GM20431 (cell line): ENCODE measurements at regions not wholly inside any gene's neighbourhood (a gene's known extent, or its start where the extent isn't known, plus 50 kb on each side); places are given as distances from the start of the nearest gene placed in this dataset.

Experiments used
- in situ Hi-C: fragments of 300-500 bp; cut with MseI, MboI; formaldehyde crosslinking; loops from one replicate; pipeline ENCODE4 v1.15.0; 2020; ENCODE audit warnings: low sequenced_read_pairs; ENCODE audit not compliant: unreplicated experiment

GRCh38 chr1:98388441-98388840, 273.1 kb upstream of the SNX7 start:
- in situ Hi-C loops: no loop called here

- in situ Hi-C loops: no loop called here
Measured at GRCh38 chr1:98387701-98388100, 273.8 kb upstream of the SNX7 start.

- in situ Hi-C loops: no loop called here
Measured at GRCh38 chr1:98386675-98387440, 274.7 kb upstream of the SNX7 start.

- in situ Hi-C loops: no loop called here
Measured at GRCh38 chr1:98385652-98386051, 275.9 kb upstream of the SNX7 start.

- in situ Hi-C loops: no loop called here
Measured at GRCh38 chr1:98384461-98385141, 276.9 kb upstream of the SNX7 start.

GRCh38 chr1:98382986-98383740, 278.4 kb upstream of the SNX7 start:
- in situ Hi-C loops: no loop called here

- in situ Hi-C loops: no loop called here
Measured at GRCh38 chr1:98382586-98382985, 278.9 kb upstream of the SNX7 start.

GRCh38 chr1:98374098-98374497, 287.4 kb upstream of the SNX7 start:
- in situ Hi-C loops: no loop called here

GRCh38 chr1:98373056-98373455, 288.5 kb upstream of the SNX7 start:
- in situ Hi-C loops: no loop called here

- in situ Hi-C loops: no loop called here
Measured at GRCh38 chr1:98371764-98372163, 289.8 kb upstream of the SNX7 start.

- in situ Hi-C loops: no loop called here
Measured at GRCh38 chr1:98369463-98369862, 292.1 kb upstream of the SNX7 start.

- in situ Hi-C loops: no loop called here
Measured at GRCh38 chr1:98368995-98369394, 292.5 kb upstream of the SNX7 start.

- in situ Hi-C loops: no loop called here
Measured at GRCh38 chr1:98367426-98367825, 294.1 kb upstream of the SNX7 start.

- in situ Hi-C loops: no loop called here
Measured at GRCh38 chr1:98366343-98366742, 295.2 kb upstream of the SNX7 start.

GRCh38 chr1:98364544-98364943, 297.0 kb upstream of the SNX7 start:
- in situ Hi-C loops: no loop called here

- in situ Hi-C loops: no loop called here
Measured at GRCh38 chr1:98360864-98361263, 300.7 kb upstream of the SNX7 start.

- in situ Hi-C loops: no loop called here
Measured at GRCh38 chr1:98355656-98356383, 305.7 kb upstream of the SNX7 start.

GRCh38 chr1:98352378-98352777, 309.1 kb upstream of the SNX7 start:
- in situ Hi-C loops: no loop called here

GRCh38 chr1:98351561-98351960, 310.0 kb upstream of the SNX7 start:
- in situ Hi-C loops: no loop called here

GRCh38 chr1:98345417-98345816, 316.1 kb upstream of the SNX7 start:
- in situ Hi-C loops: no loop called here
